GM12878 (cell line): ENCODE measurements at regions not wholly inside any gene's neighbourhood (a gene's known extent, or its start where the extent isn't known, plus 50 kb on each side); places are given as distances from the start of the nearest gene placed in this dataset.

Source experiments
- ATAC-seq: fragments of 200-7000 bp; cut with Tn5 transposase; 3 replicates; pipeline ENCODE4 v1.9.1; 2020; ENCODE audit warnings: mild to moderate bottlenecking, moderate library complexity
- BruUV-seq: library from RNA; stranded (reverse); fragments of 400-500 nt; replicated peaks from 2 replicates; lab custom pipeline; 2021; lab: Mats Ljungman, UMichigan
- CTCF ChIA-PET: fragments of 300-600 bp; sonication (Branson Sonifier 250); formaldehyde crosslinking; extraction: SDS; loops from one replicate; lab custom pipeline; 2021; ENCODE audit warnings: inconsistent platforms; lab: Yijun Ruan, JAX
- POLR2A ChIA-PET: fragments of 350-600 bp; formaldehyde crosslinking; extraction: SDS; loops from one replicate; lab custom pipeline; 2021; ENCODE audit warnings: inconsistent platforms; lab: Charles Lee
- RAD21 ChIA-PET: fragments of 300-600 bp; sonication (Branson Sonifier 250); formaldehyde crosslinking; loops from one replicate; lab custom pipeline; 2023; ENCODE audit warnings: antibody characterized with exemption; ENCODE audit not compliant: unreplicated experiment; lab: Charles Lee
- SMC1A ChIA-PET: fragments of 300-600 bp; sonication (Branson Sonifier 250); formaldehyde crosslinking; loops from one replicate; lab custom pipeline; 2023; ENCODE audit not compliant: unreplicated experiment, uncharacterized antibody; lab: Charles Lee
- DNase-seq: peaks from one replicate; pipeline ENCODE4 v3.0.0-alpha.2; 2011; ENCODE audit warnings: low read depth, low spot score
- FAIRE-seq: peaks from 3 replicates; lab custom pipeline; 2011; peaks lifted over from hg19 to GRCh38; lab: Jason Lieb, UNC
- H2AFZ ChIP-seq: 2 replicates; pipeline ENCODE4 v1.6.0; 2011; ENCODE audit warnings: low read depth, low read length, control low read depth; ENCODE audit not compliant: control insufficient read depth
- H3K27ac ChIP-seq: 2 replicates; pipeline ENCODE4 v1.5.1; 2011; ENCODE audit warnings: control low read depth; ENCODE audit not compliant: control insufficient read depth, insufficient read depth
- H3K27me3 ChIP-seq, 2 experiments: replicated peaks in 1 of 2; 2 replicates each; pipeline versions ENCODE4 v1.6.0 to v1.6.1; 2011; ENCODE audit warnings: low read length in 1 of 2; ENCODE audit not compliant: control insufficient read depth in 2 of 2, insufficient read depth in 2 of 2
- H3K36me3 ChIP-seq, 2 experiments: 2 replicates each; pipeline ENCODE4 v1.5.1; 2011; ENCODE audit warnings: low read length in 1 of 2; ENCODE audit not compliant: control insufficient read depth in 2 of 2, insufficient read depth in 2 of 2
- H3K4me1 ChIP-seq: 2 replicates; pipeline ENCODE4 v1.6.1; 2011; ENCODE audit warnings: mild to moderate bottlenecking, low read length, moderate library complexity, mixed read lengths; ENCODE audit not compliant: control insufficient read depth, insufficient read depth
- H3K4me2 ChIP-seq: 2 replicates; pipeline ENCODE4 v1.6.0; 2011; ENCODE audit warnings: control low read depth; ENCODE audit not compliant: control insufficient read depth, insufficient read depth
- H3K4me3 ChIP-seq: fragments of 200-600 bp; sonication (generic); 2 replicates; pipeline ENCODE4 v1.5.1; 2016
- H3K79me2 ChIP-seq: 2 replicates; pipeline ENCODE4 v1.6.0; 2011; ENCODE audit warnings: low read length; ENCODE audit not compliant: control insufficient read depth, insufficient read depth
- H3K9ac ChIP-seq: 2 replicates; pipeline ENCODE4 v1.8.0; 2011; ENCODE audit warnings: low read length, control low read depth, mixed read lengths; ENCODE audit not compliant: control insufficient read depth, insufficient read depth
- H3K9me3 ChIP-seq: replicated peaks from 3 replicates; pipeline ENCODE4 v1.5.1; 2011; ENCODE audit warnings: mild to moderate bottlenecking, low read length; ENCODE audit not compliant: control insufficient read depth, insufficient read depth
- H4K20me1 ChIP-seq: 2 replicates; pipeline ENCODE4 v1.6.0; 2011; ENCODE audit not compliant: control insufficient read depth, insufficient read depth
- CEBPB ChIP-seq, 2 experiments: fragments of 150-350 bp in 1 of 2; IDR thresholded peaks; 2 replicates each; pipeline ENCODE4 v1.6.1; 2012 to 2014; ENCODE audit warnings: low read depth in 2 of 2, low read length in 2 of 2, borderline replicate concordance in 1 of 2, inconsistent platforms in 1 of 2
- HDAC2 ChIP-seq: fragments of 200-600 bp; sonication (generic); IDR thresholded peaks from 2 replicates; pipeline ENCODE4 v1.6.1; 2017
- IKZF1 ChIP-seq: fragments of 450-650 bp; conservative IDR thresholded peaks from 2 replicates; pipeline ENCODE4 v1.6.1; 2017; ENCODE audit warnings: antibody characterized with exemption, mild to moderate bottlenecking
- IRF4 ChIP-seq: IDR thresholded peaks from 2 replicates; pipeline ENCODE4 v1.6.1; 2011; ENCODE audit warnings: low read depth, low read length
- KDM1A ChIP-seq: fragments of 200-600 bp; sonication (generic); IDR thresholded peaks from 2 replicates; pipeline ENCODE4 v1.6.1; 2016; ENCODE audit warnings: borderline replicate concordance
- MXI1 ChIP-seq: fragments of 150-350 bp; IDR thresholded peaks from 2 replicates; pipeline ENCODE4 v1.6.1; 2011; ENCODE audit warnings: low read depth, mild to moderate bottlenecking, inconsistent platforms, low read length, improper control_type of control experiment
- NFXL1 ChIP-seq: fragments of 450-650 bp; IDR thresholded peaks from 2 replicates; pipeline ENCODE4 v1.6.1; 2017; ENCODE audit warnings: antibody characterized with exemption, mild to moderate bottlenecking, borderline replicate concordance
- NFYA ChIP-seq: IDR thresholded peaks from 2 replicates; pipeline ENCODE4 v1.6.1; 2011; ENCODE audit warnings: low read depth, mild to moderate bottlenecking, low read length, improper control_type of control experiment, borderline replicate concordance
- NFYB ChIP-seq: IDR thresholded peaks from 2 replicates; pipeline ENCODE4 v1.6.1; 2011; ENCODE audit warnings: low read depth, mild to moderate bottlenecking, low read length, improper control_type of control experiment, moderate library complexity; ENCODE audit not compliant: insufficient read depth
- PAX5 ChIP-seq: IDR thresholded peaks from 2 replicates; pipeline ENCODE4 v1.6.1; 2011; ENCODE audit warnings: low read depth, low read length, borderline replicate concordance
- TAF1 ChIP-seq: IDR thresholded peaks from 2 replicates; pipeline ENCODE4 v1.6.1; 2011; ENCODE audit warnings: mild to moderate bottlenecking, low read depth, low read length, borderline replicate concordance
- TBL1XR1 ChIP-seq: IDR thresholded peaks from 2 replicates; pipeline ENCODE4 v1.6.1; 2012; ENCODE audit warnings: low read depth, low read length, improper control_type of control experiment
- TCF7 ChIP-seq: IDR thresholded peaks from 2 replicates; pipeline ENCODE4 v1.6.1; 2014; ENCODE audit warnings: antibody characterized with exemption, borderline replicate concordance
- WGBS: methylation state at CpG from one replicate; pipeline ENCODE4 v1.1.6; 2016; ENCODE audit warnings: low lambda C conversion rate; ENCODE audit not compliant: insufficient replicate concordance, insufficient coverage; ENCODE audit errors: missing lambda C conversion rate; 5-methylcytosine and 5-hydroxymethylcytosine counted together
- in situ Hi-C: fragments of 300-500 bp; cut with MboI; formaldehyde crosslinking; loops from 9 replicates; pipeline ENCODE4 v1.14.3; 2018; ENCODE audit warnings: mixed read lengths
- intact Hi-C: fragments of 100-400 bp; cut with micrococcal nuclease; formaldehyde crosslinking; loops from one replicate; pipeline ENCODE4 v1.14.2; 2022; ENCODE audit not compliant: unreplicated experiment
- TF ChIP-seq, protein P1 (sequence below): fragments of 450-650 bp; IDR thresholded peaks from 2 replicates; pipeline ENCODE4 v1.6.1; 2017; ENCODE audit warnings: mild to moderate bottlenecking, moderate library complexity

DNA sequence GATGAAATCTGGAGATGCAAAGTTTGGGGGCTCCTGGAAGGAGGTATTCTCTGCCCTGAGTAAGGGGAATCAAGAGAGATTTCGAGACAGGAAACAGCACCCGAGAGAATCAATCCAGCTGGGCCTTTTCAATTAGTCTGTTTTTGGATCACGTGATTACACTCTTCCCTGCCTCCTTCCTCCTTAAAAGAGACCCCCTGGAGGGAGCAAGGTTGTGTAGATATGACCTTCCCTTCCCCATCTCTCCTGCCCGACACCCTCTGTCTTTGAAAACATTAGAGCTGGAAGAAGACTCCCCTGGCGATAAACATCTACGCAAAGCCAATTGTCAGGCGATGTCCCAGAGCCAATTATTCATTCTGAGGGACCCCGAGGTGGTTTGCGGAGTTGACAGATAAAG lies 407.9 kb downstream of the MIAT start:
- TF ChIP-seq TCF7 (no peak), CEBPB (IDR thresholded peaks at IDR 0.05; ENCODE audit: borderline replicate concordance in 1 of 2, low read depth in 2 of 2, low read length in 2 of 2) (no peak), KDM1A (no peak), PAX5 (no peak), TAF1 (no peak)
- TF ChIP-seq, all 136 proteins: peak for 0
- in situ Hi-C loops (loop anchor here (5.0 kb wide), 1 partner anchor 52 kb away; no protein-coding TSS in a partner anchor), intact Hi-C loops (no loop called here)
- no peaks in the 10 kb centered on the region for H3K79me2 ChIP-seq
- no peak for ATAC-seq
- WGBS: 20% methylated on average over 9 of the region's 9 CpGs
- no peaks in the 10 kb centered on the region; a peak in 1 of 4 replicates for H3K27me3 ChIP-seq
- POLR2A ChIA-PET: no interaction called here
- H3K36me3 ChIP-seq: no peaks in the 10 kb centered on the region
- SMC1A ChIA-PET: no interaction called here
- no peak overlapping the region for H3K9ac ChIP-seq
- no peak for DNase-seq
- FAIRE-seq: no peak
- RAD21 ChIA-PET: no interaction called here
- H2AFZ ChIP-seq: no peak overlapping the region
- no peaks in the 10 kb centered on the region for H3K4me1 ChIP-seq
- H3K4me2 ChIP-seq: no peak overlapping the region
- H4K20me1 ChIP-seq: no peaks in the 10 kb centered on the region
- no peaks in the 10 kb centered on the region for H3K9me3 ChIP-seq
- BruUV-seq: no TSS peak
- H3K4me3 ChIP-seq: no peak overlapping the region
- CTCF ChIA-PET: no interaction called here
- no peak overlapping the region for H3K27ac ChIP-seq

DNA sequence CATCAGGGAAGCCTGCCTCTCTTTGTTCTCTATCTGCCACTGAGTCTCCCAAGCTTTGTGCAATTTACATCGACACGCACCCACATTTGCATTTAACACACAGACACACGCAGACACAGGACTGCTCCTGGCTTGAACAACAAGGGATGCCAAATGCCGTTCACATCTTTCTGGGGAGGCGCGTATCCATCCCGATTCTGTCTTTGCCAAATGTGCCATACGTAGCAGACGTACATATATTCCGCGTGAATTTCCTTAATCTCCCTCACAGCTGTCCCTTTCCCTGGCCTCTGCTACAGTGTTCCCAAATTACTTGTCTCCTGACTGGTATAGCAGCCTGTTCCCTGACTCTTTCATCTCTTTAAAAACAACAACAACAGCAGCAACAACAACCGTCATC lies 409.5 kb downstream of the MIAT start:
- Histone ChIP-seq H3K4me3 (no peak overlapping the region), H3K9ac (no peak overlapping the region), H3K27me3 (no peaks in the 10 kb centered on the region; a peak in 1 of 4 replicates), H2AFZ (no peak overlapping the region), H3K4me2 (no peak overlapping the region), H3K79me2 (no peaks in the 10 kb centered on the region), H4K20me1 (no peaks in the 10 kb centered on the region), H3K4me1 (no peaks in the 10 kb centered on the region), H3K36me3 (no peaks in the 10 kb centered on the region), H3K9me3 (no peaks in the 10 kb centered on the region), H3K27ac (no peak overlapping the region)
- WGBS: 62% methylated on average over 12 of the region's 12 CpGs
- in situ Hi-C loops: loop anchor here (5.0 kb wide), 1 partner anchor 50 kb away; no protein-coding TSS in a partner anchor
- no peak for FAIRE-seq
- ChIA-PET RAD21 (no interaction called here), CTCF (no interaction called here), SMC1A (no interaction called here), POLR2A (no interaction called here)
- DNase-seq: no peak
- no TSS peak for BruUV-seq
- TF ChIP-seq IRF4 (no peak), NFYA (no peak), HDAC2 (no peak), TBL1XR1 (no peak), NFYB (no peak), NFXL1 (no peak), MXI1 (no peak), IKZF1 (no peak)
- TF ChIP-seq, protein P1, sequence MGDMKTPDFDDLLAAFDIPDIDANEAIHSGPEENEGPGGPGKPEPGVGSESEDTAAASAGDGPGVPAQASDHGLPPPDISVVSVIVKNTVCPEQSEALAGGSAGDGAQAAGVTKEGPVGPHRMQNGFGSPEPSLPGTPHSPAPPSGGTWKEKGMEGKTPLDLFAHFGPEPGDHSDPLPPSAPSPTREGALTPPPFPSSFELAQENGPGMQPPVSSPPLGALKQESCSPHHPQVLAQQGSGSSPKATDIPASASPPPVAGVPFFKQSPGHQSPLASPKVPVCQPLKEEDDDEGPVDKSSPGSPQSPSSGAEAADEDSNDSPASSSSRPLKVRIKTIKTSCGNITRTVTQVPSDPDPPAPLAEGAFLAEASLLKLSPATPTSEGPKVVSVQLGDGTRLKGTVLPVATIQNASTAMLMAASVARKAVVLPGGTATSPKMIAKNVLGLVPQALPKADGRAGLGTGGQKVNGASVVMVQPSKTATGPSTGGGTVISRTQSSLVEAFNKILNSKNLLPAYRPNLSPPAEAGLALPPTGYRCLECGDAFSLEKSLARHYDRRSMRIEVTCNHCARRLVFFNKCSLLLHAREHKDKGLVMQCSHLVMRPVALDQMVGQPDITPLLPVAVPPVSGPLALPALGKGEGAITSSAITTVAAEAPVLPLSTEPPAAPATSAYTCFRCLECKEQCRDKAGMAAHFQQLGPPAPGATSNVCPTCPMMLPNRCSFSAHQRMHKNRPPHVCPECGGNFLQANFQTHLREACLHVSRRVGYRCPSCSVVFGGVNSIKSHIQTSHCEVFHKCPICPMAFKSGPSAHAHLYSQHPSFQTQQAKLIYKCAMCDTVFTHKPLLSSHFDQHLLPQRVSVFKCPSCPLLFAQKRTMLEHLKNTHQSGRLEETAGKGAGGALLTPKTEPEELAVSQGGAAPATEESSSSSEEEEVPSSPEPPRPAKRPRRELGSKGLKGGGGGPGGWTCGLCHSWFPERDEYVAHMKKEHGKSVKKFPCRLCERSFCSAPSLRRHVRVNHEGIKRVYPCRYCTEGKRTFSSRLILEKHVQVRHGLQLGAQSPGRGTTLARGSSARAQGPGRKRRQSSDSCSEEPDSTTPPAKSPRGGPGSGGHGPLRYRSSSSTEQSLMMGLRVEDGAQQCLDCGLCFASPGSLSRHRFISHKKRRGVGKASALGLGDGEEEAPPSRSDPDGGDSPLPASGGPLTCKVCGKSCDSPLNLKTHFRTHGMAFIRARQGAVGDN: no peak
- ATAC-seq: no peak
- intact Hi-C loops: no loop called here
